Fibroblast of pulmonary artery (primary cell): ENCODE measurements at regions not wholly inside any gene's neighbourhood (a gene's known extent, or its start where the extent isn't known, plus 50 kb on each side); places are given as distances from the start of the nearest gene placed in this dataset.
A peak's percentile ranks its signal among the peaks of the same experiment; 100 is the strongest.

ENCODE experiments used
- DNase-seq: peaks from one replicate; pipeline ENCODE4 v3.0.0-alpha.2; 2010; ENCODE audit warnings: low read depth
- H3K4me3 ChIP-seq: replicated peaks from 2 replicates; pipeline ENCODE4 v1.5.1; 2011; ENCODE audit warnings: low read depth, mild to moderate bottlenecking, control low read depth, low read length, moderate library complexity
- TF ChIP-seq, protein P1 (sequence below): IDR thresholded peaks from 2 replicates; pipeline ENCODE4 v1.5.1; 2011; ENCODE audit warnings: mild to moderate bottlenecking, control low read depth, low read length, inconsistent platforms; ENCODE audit errors: missing control alignments

DNA sequence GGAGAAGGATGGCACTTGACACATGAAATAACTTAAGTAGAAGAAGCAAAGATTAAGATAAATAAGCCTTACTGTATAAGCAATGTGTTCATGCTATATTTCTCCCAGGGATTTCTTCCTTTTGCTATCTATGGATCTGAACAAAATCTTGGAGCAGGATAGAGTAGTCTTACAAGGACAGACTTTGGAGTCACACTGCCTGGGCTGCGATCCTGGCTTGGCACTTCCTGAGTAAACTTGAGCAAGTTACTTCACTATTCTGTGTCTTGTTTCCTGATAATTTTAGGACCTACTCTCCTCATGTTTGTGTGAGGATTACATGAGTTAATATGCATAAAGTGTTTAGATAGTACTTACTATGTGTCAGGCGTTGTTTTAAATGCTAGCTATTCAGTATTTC, 340.0 kb upstream of the MAOA start:
- DNase-seq = no peak

DNA sequence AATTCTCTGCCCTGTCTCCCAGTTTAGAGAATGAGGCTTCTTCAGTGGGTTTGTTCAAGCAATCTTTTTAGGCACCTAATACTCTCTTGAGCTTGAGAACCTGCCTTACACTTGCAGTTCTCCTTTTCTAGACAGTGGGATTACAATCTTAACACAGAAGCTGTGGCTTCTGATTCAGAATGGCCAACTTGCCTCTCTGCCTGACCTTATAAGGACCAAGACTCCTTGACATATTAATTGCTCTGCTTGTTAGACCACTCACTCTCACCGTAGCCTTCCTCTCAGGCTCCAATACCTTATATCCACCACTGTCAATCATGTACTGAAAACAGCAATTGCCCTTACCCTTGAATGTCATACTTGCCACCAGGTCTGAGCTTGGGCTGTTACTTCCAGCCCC, 338.7 kb upstream of the MAOA start:
- no peak for DNase-seq
- H3K4me3 ChIP-seq = no peak overlapping the region
- TF ChIP-seq, protein P1, sequence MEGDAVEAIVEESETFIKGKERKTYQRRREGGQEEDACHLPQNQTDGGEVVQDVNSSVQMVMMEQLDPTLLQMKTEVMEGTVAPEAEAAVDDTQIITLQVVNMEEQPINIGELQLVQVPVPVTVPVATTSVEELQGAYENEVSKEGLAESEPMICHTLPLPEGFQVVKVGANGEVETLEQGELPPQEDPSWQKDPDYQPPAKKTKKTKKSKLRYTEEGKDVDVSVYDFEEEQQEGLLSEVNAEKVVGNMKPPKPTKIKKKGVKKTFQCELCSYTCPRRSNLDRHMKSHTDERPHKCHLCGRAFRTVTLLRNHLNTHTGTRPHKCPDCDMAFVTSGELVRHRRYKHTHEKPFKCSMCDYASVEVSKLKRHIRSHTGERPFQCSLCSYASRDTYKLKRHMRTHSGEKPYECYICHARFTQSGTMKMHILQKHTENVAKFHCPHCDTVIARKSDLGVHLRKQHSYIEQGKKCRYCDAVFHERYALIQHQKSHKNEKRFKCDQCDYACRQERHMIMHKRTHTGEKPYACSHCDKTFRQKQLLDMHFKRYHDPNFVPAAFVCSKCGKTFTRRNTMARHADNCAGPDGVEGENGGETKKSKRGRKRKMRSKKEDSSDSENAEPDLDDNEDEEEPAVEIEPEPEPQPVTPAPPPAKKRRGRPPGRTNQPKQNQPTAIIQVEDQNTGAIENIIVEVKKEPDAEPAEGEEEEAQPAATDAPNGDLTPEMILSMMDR = no peak

More for the DNA sequence above, 340.0 kb upstream of the MAOA start:
- TF ChIP-seq, protein P1 = no peak
- H3K4me3 ChIP-seq = no peak overlapping the region

DNA sequence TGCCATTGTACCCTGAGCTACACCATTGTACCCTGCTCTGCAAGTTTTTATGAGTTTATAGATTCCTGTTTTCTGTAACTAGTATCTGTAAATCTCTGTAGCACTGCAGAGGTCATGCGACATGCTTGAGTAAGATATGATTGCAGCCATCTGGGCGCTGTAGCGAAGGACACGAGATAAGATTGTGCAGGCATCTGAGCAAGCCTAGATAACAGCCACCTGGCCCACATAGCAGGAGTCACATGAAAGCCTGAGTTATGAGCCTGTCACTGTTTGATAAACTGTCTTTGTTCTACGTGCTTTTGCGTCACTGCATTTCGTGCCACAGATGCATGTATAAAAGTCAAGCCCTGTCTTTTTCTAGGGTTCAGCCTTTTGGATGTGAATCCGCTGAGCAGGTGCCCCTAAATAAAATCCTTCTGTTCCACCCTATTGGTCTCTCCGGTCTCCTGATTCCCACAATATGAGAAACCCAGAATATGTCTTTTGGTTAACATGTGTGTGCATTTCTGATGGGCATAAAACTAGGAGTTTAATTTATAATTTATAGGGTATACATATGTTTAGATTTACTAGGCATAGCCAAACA, 327.6 kb upstream of the MAOA start:
- TF ChIP-seq, protein P1 = no peak
- H3K4me3 ChIP-seq = no peak overlapping the region
- no peak for DNase-seq

DNA sequence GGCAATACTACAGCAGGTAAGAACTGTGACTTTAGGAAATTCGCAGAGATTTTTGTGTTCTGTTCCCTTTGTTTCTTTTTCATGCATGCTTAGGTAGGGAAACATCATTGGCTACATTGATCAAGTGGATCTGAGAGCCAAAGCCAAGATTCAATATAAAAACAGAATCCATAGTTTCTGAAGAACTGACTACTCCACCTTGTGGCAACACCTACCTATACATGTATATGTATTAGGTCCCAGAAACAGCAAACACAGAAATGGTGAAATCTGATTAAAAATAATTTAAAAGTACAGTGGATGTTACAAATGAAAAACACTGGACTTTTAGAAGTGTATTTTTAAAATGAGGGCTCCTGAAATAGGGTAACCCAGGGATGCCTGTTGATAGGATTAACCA, 322.6 kb upstream of the MAOA start:
- TF ChIP-seq, protein P1 = no peak
- peak; percentile 5 for DNase-seq
- no peak overlapping the region for H3K4me3 ChIP-seq

DNA sequence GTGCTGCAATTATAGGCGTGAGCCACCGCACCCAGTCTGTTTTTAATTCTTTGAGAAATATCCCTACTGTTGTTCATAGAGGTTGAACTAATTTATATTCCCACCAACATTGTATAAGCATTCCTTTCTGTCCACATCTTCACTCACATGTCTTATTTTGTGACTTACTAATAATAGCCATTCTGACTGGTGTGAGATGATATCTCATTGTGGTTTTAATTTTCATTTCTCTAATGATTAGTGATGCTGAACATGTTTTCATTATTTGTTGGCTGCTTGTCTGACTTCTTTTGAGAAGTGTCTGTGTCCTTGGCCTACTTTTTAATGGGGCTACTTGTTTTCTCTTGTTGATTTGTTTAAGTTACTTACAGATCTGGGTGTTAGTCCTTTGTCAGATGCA, 310.9 kb upstream of the MAOA start:
- H3K4me3 ChIP-seq = no peak overlapping the region
- TF ChIP-seq, protein P1 = no peak
- DNase-seq = no peak

DNA sequence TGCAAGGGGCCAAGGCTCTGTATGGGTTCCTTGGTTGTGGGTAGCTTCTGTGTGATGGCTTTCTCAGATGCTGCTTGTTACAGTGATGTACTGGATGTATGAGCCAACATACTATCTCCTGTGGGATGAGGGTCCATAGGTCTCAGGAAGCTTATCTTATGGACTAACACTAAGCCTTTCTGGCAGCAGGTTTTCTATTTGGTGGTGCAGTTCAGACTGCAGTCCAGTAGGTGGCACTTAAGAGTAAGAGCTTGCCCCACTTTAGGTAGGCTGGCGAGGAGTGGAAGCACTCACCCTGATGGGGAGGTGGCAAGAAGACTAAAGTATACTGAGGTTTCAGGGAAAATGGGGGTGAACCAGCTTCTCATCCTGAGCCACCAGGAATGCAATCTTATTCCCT, 306.7 kb upstream of the MAOA start:
- TF ChIP-seq, protein P1 = peak; percentile 63
- no peak overlapping the region for H3K4me3 ChIP-seq
- peak; percentile 43 for DNase-seq

DNA sequence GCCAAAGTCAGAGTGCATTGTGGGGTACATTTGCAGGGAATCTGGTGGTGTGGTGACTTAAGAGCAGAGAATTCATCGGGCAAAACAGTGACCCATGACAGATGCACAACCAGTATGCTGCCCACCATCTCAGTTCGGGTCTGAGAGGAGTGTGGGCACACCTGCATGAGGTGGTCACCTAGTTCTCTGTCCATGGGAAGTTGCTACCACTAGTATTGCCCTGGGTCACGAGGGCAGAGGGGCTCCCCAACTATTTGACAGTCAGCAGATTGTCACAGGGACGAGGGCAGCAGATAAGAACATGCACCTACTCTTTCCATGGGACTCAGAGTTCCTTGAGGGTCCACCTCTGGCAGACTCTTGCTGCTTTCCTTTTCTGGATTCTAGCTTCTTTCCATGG, 305.2 kb upstream of the MAOA start:
- no peak for DNase-seq
- TF ChIP-seq, protein P1 = no peak
- no peak overlapping the region for H3K4me3 ChIP-seq
